ENCODE measurements at regions not wholly inside any gene's neighbourhood (a gene's known extent, or its start where the extent isn't known, plus 50 kb on each side); places are given as distances from the start of the nearest gene placed in this dataset.

DNA sequence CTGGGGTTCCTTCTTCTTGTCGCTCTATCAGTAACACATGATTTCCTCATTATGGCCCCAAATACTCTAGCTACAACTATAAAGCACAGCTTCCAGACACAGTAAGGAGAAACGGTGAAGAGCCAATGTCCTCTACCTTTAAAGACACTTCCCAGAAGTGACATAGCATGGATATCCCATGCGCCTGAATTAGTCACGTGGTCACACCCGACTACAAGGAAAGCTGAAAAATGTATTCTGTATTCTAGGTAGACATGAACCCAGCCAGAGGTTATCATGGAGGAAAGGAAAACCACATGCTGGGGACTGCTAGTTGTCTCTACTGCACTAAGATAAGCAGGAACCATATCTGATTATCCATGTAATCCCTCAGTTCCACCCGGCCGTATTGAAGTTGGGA, 244.3 kb downstream of the LMX1A start:
- TF ChIP-seq, protein P1, sequence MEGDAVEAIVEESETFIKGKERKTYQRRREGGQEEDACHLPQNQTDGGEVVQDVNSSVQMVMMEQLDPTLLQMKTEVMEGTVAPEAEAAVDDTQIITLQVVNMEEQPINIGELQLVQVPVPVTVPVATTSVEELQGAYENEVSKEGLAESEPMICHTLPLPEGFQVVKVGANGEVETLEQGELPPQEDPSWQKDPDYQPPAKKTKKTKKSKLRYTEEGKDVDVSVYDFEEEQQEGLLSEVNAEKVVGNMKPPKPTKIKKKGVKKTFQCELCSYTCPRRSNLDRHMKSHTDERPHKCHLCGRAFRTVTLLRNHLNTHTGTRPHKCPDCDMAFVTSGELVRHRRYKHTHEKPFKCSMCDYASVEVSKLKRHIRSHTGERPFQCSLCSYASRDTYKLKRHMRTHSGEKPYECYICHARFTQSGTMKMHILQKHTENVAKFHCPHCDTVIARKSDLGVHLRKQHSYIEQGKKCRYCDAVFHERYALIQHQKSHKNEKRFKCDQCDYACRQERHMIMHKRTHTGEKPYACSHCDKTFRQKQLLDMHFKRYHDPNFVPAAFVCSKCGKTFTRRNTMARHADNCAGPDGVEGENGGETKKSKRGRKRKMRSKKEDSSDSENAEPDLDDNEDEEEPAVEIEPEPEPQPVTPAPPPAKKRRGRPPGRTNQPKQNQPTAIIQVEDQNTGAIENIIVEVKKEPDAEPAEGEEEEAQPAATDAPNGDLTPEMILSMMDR (IDR thresholded peaks at IDR 0.05), result no peak
- TF ChIP-seq POLR2A (IDR thresholded peaks at IDR 0.05), result no peak
